ENCODE measurements at regions not wholly inside any gene's neighbourhood (a gene's known extent, or its start where the extent isn't known, plus 50 kb on each side); places are given as distances from the start of the nearest gene placed in this dataset.

DNA sequence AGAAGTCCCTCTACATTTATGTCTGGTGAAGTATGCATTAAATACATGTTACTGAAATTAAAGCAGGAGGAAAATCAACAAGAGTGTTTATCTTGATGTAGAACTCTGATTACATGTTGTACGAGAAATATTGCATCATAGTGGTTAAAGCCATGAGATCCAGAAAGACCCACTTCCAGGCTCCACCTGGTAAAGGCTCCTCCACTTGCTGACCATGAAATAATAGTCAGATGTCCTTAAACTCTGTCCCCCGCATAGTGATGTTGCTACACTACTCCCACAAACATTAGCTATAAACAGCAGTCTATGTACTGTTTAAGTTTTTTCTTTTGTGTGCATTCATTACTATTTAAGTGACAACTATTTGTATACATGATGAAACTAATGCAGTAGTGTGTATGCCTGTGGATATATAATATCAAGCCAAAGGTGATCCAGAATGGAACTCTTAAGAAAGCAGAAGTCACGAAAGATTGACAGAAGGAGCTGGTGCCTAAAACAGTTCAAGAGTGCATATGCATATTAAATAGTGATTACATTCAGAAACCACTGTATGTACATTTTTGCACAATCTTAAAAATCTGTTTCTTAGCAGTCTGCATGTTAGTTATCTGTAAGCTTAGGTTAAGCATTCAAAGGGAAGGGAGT, 264.4 kb upstream of the KCNMB2 start (continued):
- TF ChIP-seq, protein P1, sequence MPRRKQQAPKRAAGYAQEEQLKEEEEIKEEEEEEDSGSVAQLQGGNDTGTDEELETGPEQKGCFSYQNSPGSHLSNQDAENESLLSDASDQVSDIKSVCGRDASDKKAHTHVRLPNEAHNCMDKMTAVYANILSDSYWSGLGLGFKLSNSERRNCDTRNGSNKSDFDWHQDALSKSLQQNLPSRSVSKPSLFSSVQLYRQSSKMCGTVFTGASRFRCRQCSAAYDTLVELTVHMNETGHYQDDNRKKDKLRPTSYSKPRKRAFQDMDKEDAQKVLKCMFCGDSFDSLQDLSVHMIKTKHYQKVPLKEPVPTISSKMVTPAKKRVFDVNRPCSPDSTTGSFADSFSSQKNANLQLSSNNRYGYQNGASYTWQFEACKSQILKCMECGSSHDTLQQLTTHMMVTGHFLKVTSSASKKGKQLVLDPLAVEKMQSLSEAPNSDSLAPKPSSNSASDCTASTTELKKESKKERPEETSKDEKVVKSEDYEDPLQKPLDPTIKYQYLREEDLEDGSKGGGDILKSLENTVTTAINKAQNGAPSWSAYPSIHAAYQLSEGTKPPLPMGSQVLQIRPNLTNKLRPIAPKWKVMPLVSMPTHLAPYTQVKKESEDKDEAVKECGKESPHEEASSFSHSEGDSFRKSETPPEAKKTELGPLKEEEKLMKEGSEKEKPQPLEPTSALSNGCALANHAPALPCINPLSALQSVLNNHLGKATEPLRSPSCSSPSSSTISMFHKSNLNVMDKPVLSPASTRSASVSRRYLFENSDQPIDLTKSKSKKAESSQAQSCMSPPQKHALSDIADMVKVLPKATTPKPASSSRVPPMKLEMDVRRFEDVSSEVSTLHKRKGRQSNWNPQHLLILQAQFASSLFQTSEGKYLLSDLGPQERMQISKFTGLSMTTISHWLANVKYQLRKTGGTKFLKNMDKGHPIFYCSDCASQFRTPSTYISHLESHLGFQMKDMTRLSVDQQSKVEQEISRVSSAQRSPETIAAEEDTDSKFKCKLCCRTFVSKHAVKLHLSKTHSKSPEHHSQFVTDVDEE (CRISPR knock-in tag; IDR thresholded peaks at IDR 0.05): no peak
- TF ChIP-seq ZNF70 (CRISPR knock-in tag; IDR thresholded peaks at IDR 0.05): no peak
- TF ChIP-seq ZFP30 (CRISPR knock-in tag; IDR thresholded peaks at IDR 0.05): no peak
- TF ChIP-seq GLIS3 (CRISPR knock-in tag; IDR thresholded peaks at IDR 0.05): no peak
- no peak for TF ChIP-seq OSR1 (CRISPR knock-in tag; IDR thresholded peaks at IDR 0.05)

DNA sequence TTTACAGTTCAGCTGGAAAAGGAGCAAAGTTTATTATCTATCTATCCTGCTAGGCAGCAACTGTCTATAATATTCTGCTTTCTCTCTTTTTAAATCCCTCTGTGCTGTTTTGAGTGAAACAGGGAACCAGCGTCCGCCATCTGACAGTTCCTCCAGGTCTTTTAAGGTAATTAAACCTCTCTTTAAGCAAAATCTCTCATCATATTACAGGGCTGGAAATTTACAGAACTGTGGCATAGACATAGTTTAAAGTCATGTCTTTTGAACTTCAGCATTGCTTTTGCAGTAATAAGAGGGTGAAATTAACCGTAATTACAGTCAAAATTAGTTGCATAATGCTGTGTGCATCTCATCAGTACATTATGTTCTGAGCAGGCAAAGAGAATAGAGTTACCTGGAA, 263.4 kb upstream of the KCNMB2 start:
- TF ChIP-seq GLIS3 (CRISPR knock-in tag; IDR thresholded peaks at IDR 0.05): no peak
- no peak for TF ChIP-seq ZC3H10 (CRISPR knock-in tag; IDR thresholded peaks at IDR 0.05)
- TF ChIP-seq, protein P2, sequence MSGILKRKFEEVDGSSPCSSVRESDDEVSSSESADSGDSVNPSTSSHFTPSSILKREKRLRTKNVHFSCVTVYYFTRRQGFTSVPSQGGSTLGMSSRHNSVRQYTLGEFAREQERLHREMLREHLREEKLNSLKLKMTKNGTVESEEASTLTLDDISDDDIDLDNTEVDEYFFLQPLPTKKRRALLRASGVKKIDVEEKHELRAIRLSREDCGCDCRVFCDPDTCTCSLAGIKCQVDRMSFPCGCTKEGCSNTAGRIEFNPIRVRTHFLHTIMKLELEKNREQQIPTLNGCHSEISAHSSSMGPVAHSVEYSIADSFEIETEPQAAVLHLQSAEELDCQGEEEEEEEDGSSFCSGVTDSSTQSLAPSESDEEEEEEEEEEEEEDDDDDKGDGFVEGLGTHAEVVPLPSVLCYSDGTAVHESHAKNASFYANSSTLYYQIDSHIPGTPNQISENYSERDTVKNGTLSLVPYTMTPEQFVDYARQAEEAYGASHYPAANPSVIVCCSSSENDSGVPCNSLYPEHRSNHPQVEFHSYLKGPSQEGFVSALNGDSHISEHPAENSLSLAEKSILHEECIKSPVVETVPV (CRISPR knock-in tag; IDR thresholded peaks at IDR 0.05): no peak
- no peak for TF ChIP-seq ESRRG (CRISPR knock-in tag; IDR thresholded peaks at IDR 0.05)
- no peak for TF ChIP-seq ISL1 (CRISPR knock-in tag; IDR thresholded peaks at IDR 0.05)
- TF ChIP-seq, protein P3, sequence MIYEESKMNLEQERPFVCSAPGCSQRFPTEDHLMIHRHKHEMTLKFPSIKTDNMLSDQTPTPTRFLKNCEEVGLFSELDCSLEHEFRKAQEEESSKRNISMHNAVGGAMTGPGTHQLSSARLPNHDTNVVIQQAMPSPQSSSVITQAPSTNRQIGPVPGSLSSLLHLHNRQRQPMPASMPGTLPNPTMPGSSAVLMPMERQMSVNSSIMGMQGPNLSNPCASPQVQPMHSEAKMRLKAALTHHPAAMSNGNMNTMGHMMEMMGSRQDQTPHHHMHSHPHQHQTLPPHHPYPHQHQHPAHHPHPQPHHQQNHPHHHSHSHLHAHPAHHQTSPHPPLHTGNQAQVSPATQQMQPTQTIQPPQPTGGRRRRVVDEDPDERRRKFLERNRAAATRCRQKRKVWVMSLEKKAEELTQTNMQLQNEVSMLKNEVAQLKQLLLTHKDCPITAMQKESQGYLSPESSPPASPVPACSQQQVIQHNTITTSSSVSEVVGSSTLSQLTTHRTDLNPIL (CRISPR knock-in tag; IDR thresholded peaks at IDR 0.05; ENCODE audit: low read depth): no peak
- TF ChIP-seq ZFP30 (CRISPR knock-in tag; IDR thresholded peaks at IDR 0.05): no peak
- TF ChIP-seq ZFP3 (CRISPR knock-in tag; IDR thresholded peaks at IDR 0.05): no peak
- no peak for TF ChIP-seq ZNF565 (CRISPR knock-in tag; conservative IDR thresholded peaks at IDR 0.05; ENCODE audit: low read depth)
- TF ChIP-seq ZNF8 (CRISPR knock-in tag; IDR thresholded peaks at IDR 0.05): no peak
- no peak for TF ChIP-seq ARNTL (CRISPR knock-in tag; IDR thresholded peaks at IDR 0.05; ENCODE audit: borderline replicate concordance, low read depth)
- TF ChIP-seq RARB (CRISPR knock-in tag; IDR thresholded peaks at IDR 0.05): no peak
- TF ChIP-seq, protein P1 (CRISPR knock-in tag; IDR thresholded peaks at IDR 0.05): no peak
- no peak for TF ChIP-seq SNAI2 (CRISPR knock-in tag; IDR thresholded peaks at IDR 0.05)
- TF ChIP-seq CSDC2 (CRISPR knock-in tag; IDR thresholded peaks at IDR 0.05): no peak
- TF ChIP-seq, protein P4, sequence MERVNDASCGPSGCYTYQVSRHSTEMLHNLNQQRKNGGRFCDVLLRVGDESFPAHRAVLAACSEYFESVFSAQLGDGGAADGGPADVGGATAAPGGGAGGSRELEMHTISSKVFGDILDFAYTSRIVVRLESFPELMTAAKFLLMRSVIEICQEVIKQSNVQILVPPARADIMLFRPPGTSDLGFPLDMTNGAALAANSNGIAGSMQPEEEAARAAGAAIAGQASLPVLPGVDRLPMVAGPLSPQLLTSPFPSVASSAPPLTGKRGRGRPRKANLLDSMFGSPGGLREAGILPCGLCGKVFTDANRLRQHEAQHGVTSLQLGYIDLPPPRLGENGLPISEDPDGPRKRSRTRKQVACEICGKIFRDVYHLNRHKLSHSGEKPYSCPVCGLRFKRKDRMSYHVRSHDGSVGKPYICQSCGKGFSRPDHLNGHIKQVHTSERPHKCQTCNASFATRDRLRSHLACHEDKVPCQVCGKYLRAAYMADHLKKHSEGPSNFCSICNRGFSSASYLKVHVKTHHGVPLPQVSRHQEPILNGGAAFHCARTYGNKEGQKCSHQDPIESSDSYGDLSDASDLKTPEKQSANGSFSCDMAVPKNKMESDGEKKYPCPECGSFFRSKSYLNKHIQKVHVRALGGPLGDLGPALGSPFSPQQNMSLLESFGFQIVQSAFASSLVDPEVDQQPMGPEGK (CRISPR knock-in tag; IDR thresholded peaks at IDR 0.05; ENCODE audit: borderline replicate concordance): no peak
- ATAC-seq: no peak

DNA sequence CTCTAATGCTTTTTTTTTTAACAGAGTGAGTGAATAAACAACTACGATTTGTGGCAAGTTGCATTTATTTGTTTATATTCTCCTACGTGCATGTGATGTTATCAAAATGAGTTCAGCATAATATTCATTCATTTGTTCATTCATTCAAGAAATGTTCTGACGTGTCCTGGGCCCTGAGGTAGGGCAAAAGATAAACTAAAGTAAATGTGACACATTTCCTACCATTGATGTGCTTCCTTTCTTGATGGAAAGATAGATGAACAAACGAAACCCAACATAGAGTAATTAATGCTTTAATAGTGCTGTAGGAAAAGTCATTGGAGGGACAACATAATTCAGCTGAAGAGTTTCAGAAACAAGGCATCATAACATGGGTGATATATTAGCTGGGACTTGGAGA, 261.5 kb upstream of the KCNMB2 start:
- TF ChIP-seq BACH2 (CRISPR knock-in tag; IDR thresholded peaks at IDR 0.05; ENCODE audit: borderline replicate concordance) (no peak), ZFP3 (CRISPR knock-in tag; IDR thresholded peaks at IDR 0.05) (no peak), ZC3H10 (CRISPR knock-in tag; IDR thresholded peaks at IDR 0.05) (no peak), ZNF8 (CRISPR knock-in tag; IDR thresholded peaks at IDR 0.05) (no peak), TCF4 (CRISPR knock-in tag; IDR thresholded peaks at IDR 0.05; ENCODE audit: borderline replicate concordance) (no peak), ZNF565 (CRISPR knock-in tag; conservative IDR thresholded peaks at IDR 0.05; ENCODE audit: low read depth) (no peak), OSR1 (CRISPR knock-in tag; IDR thresholded peaks at IDR 0.05) (no peak), SNAI2 (CRISPR knock-in tag; IDR thresholded peaks at IDR 0.05) (no peak), ZFP30 (CRISPR knock-in tag; IDR thresholded peaks at IDR 0.05) (no peak), ISL1 (CRISPR knock-in tag; IDR thresholded peaks at IDR 0.05) (no peak), TOX (CRISPR knock-in tag; IDR thresholded peaks at IDR 0.05; ENCODE audit: borderline replicate concordance) (no peak), ZNF70 (CRISPR knock-in tag; IDR thresholded peaks at IDR 0.05) (no peak), ESRRG (CRISPR knock-in tag; IDR thresholded peaks at IDR 0.05) (no peak)
- TF ChIP-seq, protein P2 (CRISPR knock-in tag; IDR thresholded peaks at IDR 0.05): no peak
- no peak for ATAC-seq

Measured in SK-N-SH treated with all-trans-retinoic acid at 6 μM for 48 hours (cell line).